Suprapubic skin (tissue), 4 donors: ENCODE measurements at regions not wholly inside any gene's neighbourhood (a gene's known extent, or its start where the extent isn't known, plus 50 kb on each side); places are given as distances from the start of the nearest gene placed in this dataset.

Source experiments
- DNase-seq, 2 donors: peaks; one replicate each; pipeline ENCODE4 v3.0.0-alpha.2; 2019; ENCODE audit warnings: low spot score in 2 of 2
- H3K27ac ChIP-seq: fragments of 200-600 bp; sonication (generic); one replicate; pipeline ENCODE4 v1.5.1; 2019
- H3K27me3 ChIP-seq: fragments of 200-600 bp; sonication (generic); one replicate; pipeline ENCODE4 v1.5.1; 2019
- H3K36me3 ChIP-seq: fragments of 200-600 bp; sonication (generic); one replicate; pipeline ENCODE4 v1.5.1; 2019
- H3K4me1 ChIP-seq: fragments of 200-600 bp; sonication (generic); one replicate; pipeline ENCODE4 v1.5.1; 2019
- H3K4me3 ChIP-seq: fragments of 200-600 bp; sonication (generic); one replicate; pipeline ENCODE4 v1.5.1; 2019; ENCODE audit warnings: mild to moderate bottlenecking
- H3K9me3 ChIP-seq: fragments of 200-600 bp; sonication (generic); one replicate; pipeline ENCODE4 v1.5.1; 2019
- CTCF ChIP-seq, 2 donors: fragments of 200-600 bp in 1 of 2; fragments of 450-650 bp in 1 of 2; sonication (generic) in 1 of 2; IDR thresholded peaks; one replicate each; pipeline ENCODE4 v1.5.1; 2016 to 2019; ENCODE audit warnings: antibody characterized with exemption in 2 of 2, mild to moderate bottlenecking in 1 of 2, moderate library complexity in 1 of 2
- EP300 ChIP-seq: sonication (generic); formaldehyde crosslinking; IDR thresholded peaks from one replicate; pipeline ENCODE4 v1.6.1; 2017; ENCODE audit warnings: antibody characterized with exemption
- POLR2A ChIP-seq, 2 donors: fragments of 450-650 bp; IDR thresholded peaks; one replicate each; pipeline ENCODE4 v1.6.1; 2017; ENCODE audit warnings: antibody characterized with exemption in 2 of 2, mild to moderate bottlenecking in 2 of 2, moderate library complexity in 2 of 2
- POLR2AphosphoS5 ChIP-seq, 3 donors: sonication (generic); formaldehyde crosslinking; IDR thresholded peaks; one replicate each; pipeline ENCODE4 v1.6.1; 2017; ENCODE audit warnings: antibody characterized with exemption in 3 of 3
- WGBS: methylation state at CpG from one replicate; pipeline ENCODE4 v1.1.5; 2018; 5-methylcytosine and 5-hydroxymethylcytosine counted together

GRCh38 chr2:120415060-120415459, 69.1 kb downstream of the INHBB start:
- Histone ChIP-seq H3K27me3 (no peaks in the 10 kb centered on the region), H3K9me3 (peaks cover 5% of the 10 kb centered on the region), H3K36me3 (no peaks in the 10 kb centered on the region), H3K27ac (no peak overlapping the region), H3K4me3 (no peak overlapping the region), H3K4me1 (peaks cover 4% of the 10 kb centered on the region)
- 97% methylated on average over 1 of the region's 1 CpG for whole genome bisulfite sequencing
- no peak for TF ChIP-seq POLR2AphosphoS5 (IDR thresholded peaks at IDR 0.05)
- TF ChIP-seq POLR2A (IDR thresholded peaks at IDR 0.05) = no peak
- no peak for TF ChIP-seq CTCF (IDR thresholded peaks at IDR 0.05)
- TF ChIP-seq EP300 = no peak
- DNase-seq = no peak

- no peak for DNase-seq
- Histone ChIP-seq H3K27me3 (peaks cover 2% of the 10 kb centered on the region), H3K4me3 (no peak overlapping the region), H3K36me3 (no peaks in the 10 kb centered on the region), H3K27ac (no peak overlapping the region), H3K4me1 (peaks cover 4% of the 10 kb centered on the region), H3K9me3 (no peaks in the 10 kb centered on the region)
- TF ChIP-seq EP300 = no peak
- no peak for TF ChIP-seq CTCF (IDR thresholded peaks at IDR 0.05)
- no peak for TF ChIP-seq POLR2A (IDR thresholded peaks at IDR 0.05)
- TF ChIP-seq POLR2AphosphoS5 (IDR thresholded peaks at IDR 0.05) = no peak
- 96% methylated on average over 13 of the region's 13 CpGs for WGBS
These were observed 70.0 kb downstream of the INHBB start for GRCh38 chr2:120415728-120416509.

GRCh38 chr2:120418174-120418787, 72.3 kb downstream of the INHBB start:
- TF ChIP-seq POLR2A (IDR thresholded peaks at IDR 0.05) = no peak
- no peak for TF ChIP-seq POLR2AphosphoS5 (IDR thresholded peaks at IDR 0.05)
- no peak for TF ChIP-seq CTCF (IDR thresholded peaks at IDR 0.05)
- no peak for TF ChIP-seq EP300
- DNase-seq = peak in 1 of 2 donors; percentile 54
- peaks cover 4% of the 10 kb centered on the region for H3K4me1 ChIP-seq
- 87% methylated on average over 13 of the region's 13 CpGs for WGBS
- H3K4me3 ChIP-seq = no peak overlapping the region
- H3K36me3 ChIP-seq = no peaks in the 10 kb centered on the region
- H3K9me3 ChIP-seq = no peaks in the 10 kb centered on the region
- no peak overlapping the region for H3K27ac ChIP-seq
- peaks cover 13% of the 10 kb centered on the region for H3K27me3 ChIP-seq

GRCh38 chr2:120419073-120419472, 73.1 kb downstream of the INHBB start:
- Histone ChIP-seq H3K4me3 (no peak overlapping the region), H3K27ac (no peak overlapping the region), H3K36me3 (no peaks in the 10 kb centered on the region), H3K27me3 (peaks cover 17% of the 10 kb centered on the region), H3K4me1 (peaks cover 4% of the 10 kb centered on the region), H3K9me3 (no peaks in the 10 kb centered on the region)
- no peak for TF ChIP-seq CTCF (IDR thresholded peaks at IDR 0.05)
- no peak for DNase-seq
- WGBS = 25% methylated on average over 4 of the region's 6 CpGs

- no peak for DNase-seq
- Histone ChIP-seq H3K4me1 (peaks cover 4% of the 10 kb centered on the region), H3K9me3 (no peaks in the 10 kb centered on the region), H3K27ac (no peak overlapping the region), H3K27me3 (peaks cover 17% of the 10 kb centered on the region), H3K36me3 (no peaks in the 10 kb centered on the region), H3K4me3 (no peak overlapping the region)
- TF ChIP-seq CTCF (IDR thresholded peaks at IDR 0.05) = peak in 1 of 2 donors; percentile 3
- TF ChIP-seq POLR2A (IDR thresholded peaks at IDR 0.05) = no peak
These were observed 74.0 kb downstream of the INHBB start for GRCh38 chr2:120419955-120420354.
